Thyroid gland (tissue), 4 donors: ENCODE measurements at regions not wholly inside any gene's neighbourhood (a gene's known extent, or its start where the extent isn't known, plus 50 kb on each side); places are given as distances from the start of the nearest gene placed in this dataset.

Experiments used
- CTCF ChIP-seq, 6 experiments: fragments of 200-600 bp in 3 of 6; fragments of 450-650 bp in 3 of 6; sonication (generic) in 3 of 6; IDR thresholded peaks; one replicate each; pipeline ENCODE4 v1.5.1; 2016 to 2019; ENCODE audit warnings: antibody characterized with exemption in 6 of 6, mild to moderate bottlenecking in 2 of 6, inconsistent platforms in 1 of 6, moderate library complexity in 1 of 6
- POLR2A ChIP-seq, 2 donors: fragments of 450-650 bp; IDR thresholded peaks; one replicate each; pipeline ENCODE4 v1.6.1; 2017; ENCODE audit warnings: antibody characterized with exemption in 2 of 2, mild to moderate bottlenecking in 2 of 2, moderate library complexity in 1 of 2

DNA sequence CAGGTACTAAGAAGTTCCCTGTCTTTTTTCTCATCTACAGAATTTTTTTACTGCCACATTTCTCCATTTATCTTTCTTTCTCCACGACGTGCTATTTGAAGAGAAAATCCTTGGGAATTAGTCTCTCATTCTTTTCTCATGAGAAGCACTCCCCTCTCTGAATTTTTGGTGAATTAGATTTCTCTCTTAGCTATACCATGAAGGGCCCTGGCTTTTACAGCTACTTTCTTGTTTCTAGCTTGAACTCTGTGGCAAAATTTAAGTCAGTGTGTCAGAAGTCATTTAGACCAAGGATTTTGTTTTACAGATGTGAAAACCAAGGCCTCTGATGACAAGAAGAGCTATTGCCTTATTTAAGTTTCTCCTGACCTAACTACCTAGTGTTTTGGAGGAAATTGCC is 213.1 kb downstream of the AEBP2 start:
- TF ChIP-seq CTCF (IDR thresholded peaks at IDR 0.05): no peak
- no peak for TF ChIP-seq POLR2A (IDR thresholded peaks at IDR 0.05)
